CD8-positive, alpha-beta memory T cell (primary cell): ENCODE measurements at regions not wholly inside any gene's neighbourhood (a gene's known extent, or its start where the extent isn't known, plus 50 kb on each side); places are given as distances from the start of the nearest gene placed in this dataset.

ENCODE experiments used
- CTCF ChIA-PET: fragments of 350-600 bp; sonication (Branson Sonifier 250); formaldehyde crosslinking; loops from one replicate; lab custom pipeline; 2021; ENCODE audit warnings: antibody characterized with exemption; lab: Charles Lee
- POLR2A ChIA-PET: fragments of 350-600 bp; sonication (Branson Sonifier 250); formaldehyde crosslinking; loops from one replicate; lab custom pipeline; 2021; ENCODE audit warnings: antibody characterized with exemption; lab: Charles Lee
- DNase-seq, 5 donors: peaks; one replicate each; pipeline versions ENCODE4 v3.0.0 to v3.0.0-alpha.2; 2020 to 2022; ENCODE audit warnings: mixed read lengths in 1 of 5
- H3K27ac ChIP-seq: one replicate; pipeline ENCODE4 v1.7.0; 2013; ENCODE audit warnings: low read depth, mild to moderate bottlenecking, low read length, moderate library complexity
- H3K27me3 ChIP-seq: 2 replicates; pipeline ENCODE4 v1.7.0; 2013; ENCODE audit warnings: low read length, mild to moderate bottlenecking; ENCODE audit not compliant: insufficient read depth, poor library complexity, severe bottlenecking
- H3K36me3 ChIP-seq: 2 replicates; pipeline ENCODE4 v1.7.0; 2013; ENCODE audit warnings: mild to moderate bottlenecking, low read length, moderate library complexity; ENCODE audit not compliant: insufficient read depth
- H3K4me1 ChIP-seq: 2 replicates; pipeline ENCODE4 v1.7.0; 2013; ENCODE audit warnings: mild to moderate bottlenecking, low read length, moderate library complexity; ENCODE audit not compliant: insufficient read depth
- H3K4me3 ChIP-seq: 2 replicates; pipeline ENCODE4 v1.7.0; 2013; ENCODE audit warnings: mild to moderate bottlenecking, low read length
- H3K9me3 ChIP-seq: 2 replicates; pipeline ENCODE4 v1.7.0; 2013; ENCODE audit warnings: mild to moderate bottlenecking, low read length
- H3K27ac Mint-ChIP-seq, 8 donors: one replicate each; pipeline ENCODE4 v1.8.0; 2020 to 2021; ENCODE audit warnings: mixed read lengths in 8 of 8, mild to moderate bottlenecking in 6 of 8, inconsistent platforms in 3 of 8, moderate library complexity in 3 of 8
- H3K27me3 Mint-ChIP-seq, 2 donors: one replicate each; pipeline ENCODE4 v1.8.0; 2020 to 2021; ENCODE audit warnings: mixed read lengths in 2 of 2, mild to moderate bottlenecking in 1 of 2, moderate library complexity in 1 of 2
- H3K36me3 Mint-ChIP-seq, 3 donors: one replicate each; pipeline ENCODE4 v1.8.0; 2020 to 2021; ENCODE audit warnings: mixed read lengths in 3 of 3, inconsistent platforms in 1 of 3, mild to moderate bottlenecking in 1 of 3
- H3K4me1 Mint-ChIP-seq, 3 donors: one replicate each; pipeline ENCODE4 v1.8.0; 2020 to 2021; ENCODE audit warnings: mixed read lengths in 3 of 3, inconsistent platforms in 1 of 3, mild to moderate bottlenecking in 1 of 3
- H3K4me3 Mint-ChIP-seq, 7 donors: one replicate each; pipeline ENCODE4 v1.8.0; 2020 to 2021; ENCODE audit warnings: mixed read lengths in 7 of 7, mild to moderate bottlenecking in 6 of 7, moderate library complexity in 4 of 7, inconsistent platforms in 2 of 7
- H3K9me3 Mint-ChIP-seq, 5 donors: one replicate each; pipeline ENCODE4 v1.8.0; 2020 to 2022; ENCODE audit warnings: mixed read lengths in 5 of 5, mild to moderate bottlenecking in 3 of 5, moderate library complexity in 2 of 5, inconsistent platforms in 1 of 5

GRCh38 chr15:97645758-97646157 is 314.7 kb upstream of the ARRDC4 start:
- Mint-ChIP-seq H3K36me3 (no peaks in the 10 kb centered on the region), H3K27ac (no peak overlapping the region), H3K4me3 (no peak overlapping the region), H3K27me3 (no peaks in the 10 kb centered on the region), H3K9me3 (peaks cover 0 to 18% (median 8%) of the 10 kb centered on the region in 5 donors), H3K4me1 (no peaks in the 10 kb centered on the region)
- Histone ChIP-seq H3K9me3 (no peaks in the 10 kb centered on the region), H3K36me3 (no peaks in the 10 kb centered on the region), H3K27me3 (no peaks in the 10 kb centered on the region), H3K4me3 (no peak overlapping the region), H3K27ac (no peak overlapping the region), H3K4me1 (no peaks in the 10 kb centered on the region)
- DNase-seq, result no peak
- POLR2A ChIA-PET, result no interaction called here
- CTCF ChIA-PET, result no interaction called here

DNA sequence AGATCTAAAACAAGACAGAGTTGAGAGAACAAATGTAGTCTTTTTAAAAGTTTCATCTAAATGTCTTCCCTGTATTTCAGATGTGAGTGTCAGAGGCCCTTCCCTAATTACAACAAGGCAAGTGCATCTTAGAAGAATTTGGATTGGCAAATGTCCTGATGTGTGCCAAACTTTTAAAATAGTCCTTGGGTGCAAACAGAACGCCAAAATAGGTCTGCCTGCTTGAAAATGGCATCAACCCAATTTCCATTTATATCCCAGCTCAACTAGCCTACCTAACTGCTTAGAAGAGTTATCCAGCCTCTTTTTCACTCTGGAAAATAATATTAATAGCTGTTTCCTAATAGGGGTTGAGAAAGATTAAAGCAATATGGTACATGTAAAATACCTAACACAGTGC is 311.8 kb upstream of the ARRDC4 start:
- ChIA-PET CTCF (no interaction called here), POLR2A (no interaction called here)
- no peaks in the 10 kb centered on the region for H3K36me3 Mint-ChIP-seq
- Histone ChIP-seq H3K9me3 (no peaks in the 10 kb centered on the region), H3K27ac (no peak overlapping the region), H3K4me1 (no peaks in the 10 kb centered on the region), H3K36me3 (no peaks in the 10 kb centered on the region), H3K4me3 (no peak overlapping the region), H3K27me3 (no peaks in the 10 kb centered on the region)
- H3K27ac Mint-ChIP-seq, result no peak overlapping the region
- no peak overlapping the region for H3K4me3 Mint-ChIP-seq
- H3K4me1 Mint-ChIP-seq, result peaks cover 0 to 2% (median 0%) of the 10 kb centered on the region in 3 donors
- peaks cover 0 to 18% (median 4%) of the 10 kb centered on the region in 5 donors for H3K9me3 Mint-ChIP-seq
- DNase-seq, result no peak
- H3K27me3 Mint-ChIP-seq, result peaks cover 0 to 4% of the 10 kb centered on the region in 2 donors

DNA sequence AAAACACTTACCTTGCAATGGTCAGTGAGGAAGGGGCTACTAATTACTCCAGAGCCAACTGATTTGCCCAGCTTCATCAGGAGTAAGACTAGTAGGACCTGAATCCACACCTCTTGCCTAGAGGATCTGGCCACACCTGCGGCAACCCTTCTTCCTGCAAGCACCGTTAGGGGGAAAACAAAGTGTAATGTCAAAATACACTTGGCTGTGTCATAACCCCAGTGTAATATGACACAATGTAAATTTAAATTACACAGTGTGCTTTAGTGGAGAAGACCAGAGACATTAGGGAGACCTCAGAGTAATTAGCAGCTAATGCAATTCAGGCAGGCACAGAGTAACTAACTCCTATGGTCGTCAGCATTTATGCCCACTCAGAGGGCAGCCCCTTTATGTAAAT is 308.5 kb upstream of the ARRDC4 start:
- H3K4me1 ChIP-seq, result no peaks in the 10 kb centered on the region
- POLR2A ChIA-PET, result no interaction called here
- H3K9me3 Mint-ChIP-seq, result peaks cover 0 to 9% (median 4%) of the 10 kb centered on the region in 5 donors
- H3K27ac Mint-ChIP-seq, result no peak overlapping the region
- no peaks in the 10 kb centered on the region for H3K36me3 ChIP-seq
- CTCF ChIA-PET, result no interaction called here
- peaks cover 0 to 2% (median 0%) of the 10 kb centered on the region in 3 donors for H3K4me1 Mint-ChIP-seq
- no peak overlapping the region for H3K4me3 Mint-ChIP-seq
- no peaks in the 10 kb centered on the region for H3K27me3 ChIP-seq
- DNase-seq, result no peak
- H3K27me3 Mint-ChIP-seq, result peaks cover 0 to 4% of the 10 kb centered on the region in 2 donors
- no peak overlapping the region for H3K4me3 ChIP-seq
- no peaks in the 10 kb centered on the region for H3K36me3 Mint-ChIP-seq
- H3K9me3 ChIP-seq, result no peaks in the 10 kb centered on the region
- no peak overlapping the region for H3K27ac ChIP-seq

DNA sequence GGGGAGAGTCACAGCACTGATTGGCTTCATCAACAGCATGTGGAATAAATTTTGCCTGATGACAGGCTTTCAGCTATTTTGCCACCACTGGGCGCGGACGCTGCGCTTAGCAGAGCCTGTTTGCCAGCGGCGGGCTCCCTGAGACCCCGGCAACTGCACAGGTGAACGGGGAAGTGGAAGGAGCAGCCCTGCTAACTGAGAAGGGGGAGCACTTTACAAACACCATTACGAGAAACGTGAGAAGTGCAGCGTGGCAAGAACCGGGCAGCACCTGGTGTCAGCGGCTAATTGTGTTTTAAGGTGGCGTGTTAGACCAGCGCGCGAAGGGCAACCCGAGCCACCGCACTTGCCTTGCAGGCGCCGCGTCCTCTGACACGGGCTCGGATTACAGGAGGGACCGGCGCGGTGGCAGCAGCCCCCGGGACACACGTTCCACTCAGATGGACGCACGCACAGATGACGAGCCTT is 307.8 kb upstream of the ARRDC4 start:
- no peak overlapping the region for H3K27ac ChIP-seq
- no peaks in the 10 kb centered on the region for H3K9me3 ChIP-seq
- H3K36me3 ChIP-seq, result no peaks in the 10 kb centered on the region
- no peaks in the 10 kb centered on the region for H3K4me1 ChIP-seq
- H3K27me3 Mint-ChIP-seq, result peaks cover 0 to 4% of the 10 kb centered on the region in 2 donors
- no peak overlapping the region for H3K4me3 ChIP-seq
- H3K4me1 Mint-ChIP-seq, result peaks cover 0 to 2% (median 0%) of the 10 kb centered on the region in 3 donors
- H3K27ac Mint-ChIP-seq, result no peak overlapping the region
- no peaks in the 10 kb centered on the region for H3K36me3 Mint-ChIP-seq
- CTCF ChIA-PET, result no interaction called here
- H3K9me3 Mint-ChIP-seq, result peaks cover 0 to 9% (median 6%) of the 10 kb centered on the region in 5 donors
- POLR2A ChIA-PET, result no interaction called here
- no peaks in the 10 kb centered on the region for H3K27me3 ChIP-seq
- DNase-seq, result no peak
- H3K4me3 Mint-ChIP-seq, result no peak overlapping the region

DNA sequence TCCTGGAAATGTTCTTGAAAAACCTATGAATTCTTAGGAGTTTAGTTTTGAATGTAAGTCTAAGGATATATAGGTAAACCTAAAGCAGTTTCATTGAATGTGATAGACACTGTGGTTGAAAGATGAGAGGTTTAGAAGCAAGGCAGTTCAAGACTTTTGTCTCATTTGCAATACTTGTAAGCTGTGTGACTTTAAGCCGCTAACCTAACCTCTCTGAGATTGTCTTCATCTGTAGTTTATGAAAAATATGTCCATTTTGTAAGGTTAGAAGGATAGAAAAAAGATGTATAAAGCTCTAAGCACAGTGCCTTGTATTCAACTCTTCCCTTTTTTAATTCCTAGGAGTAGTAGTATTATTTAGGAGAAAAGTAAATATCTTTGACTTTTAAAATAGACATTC is 306.6 kb upstream of the ARRDC4 start:
- ChIA-PET POLR2A (no interaction called here), CTCF (no interaction called here)
- Histone ChIP-seq H3K4me3 (no peak overlapping the region), H3K27ac (no peak overlapping the region), H3K9me3 (no peaks in the 10 kb centered on the region), H3K36me3 (no peaks in the 10 kb centered on the region), H3K27me3 (no peaks in the 10 kb centered on the region), H3K4me1 (no peaks in the 10 kb centered on the region)
- H3K27ac Mint-ChIP-seq, result no peak overlapping the region
- peaks cover 0 to 11% (median 9%) of the 10 kb centered on the region in 5 donors for H3K9me3 Mint-ChIP-seq
- H3K27me3 Mint-ChIP-seq, result peaks cover 0 to 4% of the 10 kb centered on the region in 2 donors
- H3K4me3 Mint-ChIP-seq, result no peak overlapping the region
- DNase-seq, result no peak
- H3K4me1 Mint-ChIP-seq, result peaks cover 0 to 2% (median 0%) of the 10 kb centered on the region in 3 donors
- no peaks in the 10 kb centered on the region for H3K36me3 Mint-ChIP-seq

- Histone ChIP-seq H3K4me3 (no peak overlapping the region), H3K27ac (no peak overlapping the region), H3K27me3 (no peaks in the 10 kb centered on the region), H3K9me3 (no peaks in the 10 kb centered on the region), H3K36me3 (no peaks in the 10 kb centered on the region), H3K4me1 (no peaks in the 10 kb centered on the region)
- Mint-ChIP-seq H3K9me3 (peaks cover 0 to 16% (median 8%) of the 10 kb centered on the region in 5 donors), H3K36me3 (no peaks in the 10 kb centered on the region), H3K27me3 (peaks cover 0 to 4% of the 10 kb centered on the region in 2 donors), H3K4me3 (no peak overlapping the region), H3K27ac (no peak overlapping the region), H3K4me1 (peaks cover 0 to 2% (median 0%) of the 10 kb centered on the region in 3 donors)
- ChIA-PET POLR2A (no interaction called here), CTCF (no interaction called here)
- no peak for DNase-seq
These were observed 305.9 kb upstream of the ARRDC4 start for GRCh38 chr15:97654481-97655076.

GRCh38 chr15:97661796-97662195 is 298.7 kb upstream of the ARRDC4 start:
- ChIA-PET CTCF (no interaction called here), POLR2A (no interaction called here)
- Histone ChIP-seq H3K4me1 (no peaks in the 10 kb centered on the region), H3K4me3 (no peak overlapping the region), H3K9me3 (no peaks in the 10 kb centered on the region), H3K27me3 (no peaks in the 10 kb centered on the region), H3K27ac (no peak overlapping the region), H3K36me3 (no peaks in the 10 kb centered on the region)
- Mint-ChIP-seq H3K36me3 (no peaks in the 10 kb centered on the region), H3K4me3 (no peak overlapping the region), H3K4me1 (no peaks in the 10 kb centered on the region), H3K27ac (no peak overlapping the region), H3K9me3 (peaks cover 0 to 21% (median 7%) of the 10 kb centered on the region in 5 donors), H3K27me3 (no peaks in the 10 kb centered on the region)
- no peak for DNase-seq

GRCh38 chr15:97672586-97672985 is 287.9 kb upstream of the ARRDC4 start:
- no peak for DNase-seq
- Mint-ChIP-seq H3K9me3 (peaks cover 4 to 21% (median 9%) of the 10 kb centered on the region in 5 donors), H3K36me3 (no peaks in the 10 kb centered on the region), H3K4me3 (no peak overlapping the region), H3K4me1 (no peaks in the 10 kb centered on the region), H3K27me3 (no peaks in the 10 kb centered on the region), H3K27ac (no peak overlapping the region)
- Histone ChIP-seq H3K27me3 (no peaks in the 10 kb centered on the region), H3K4me1 (no peaks in the 10 kb centered on the region), H3K9me3 (no peaks in the 10 kb centered on the region), H3K27ac (no peak overlapping the region), H3K36me3 (no peaks in the 10 kb centered on the region), H3K4me3 (no peak overlapping the region)
- CTCF ChIA-PET, result no interaction called here
- POLR2A ChIA-PET, result no interaction called here
